Prostate gland (tissue), 2 donors: ENCODE measurements at regions not wholly inside any gene's neighbourhood (a gene's known extent, or its start where the extent isn't known, plus 50 kb on each side); places are given as distances from the start of the nearest gene placed in this dataset.

ENCODE experiments used
- CTCF ChIP-seq, 4 experiments: fragments of 200-600 bp in 2 of 4; fragments of 450-650 bp in 2 of 4; sonication (generic) in 2 of 4; IDR thresholded peaks; 1 replicate in 3 of 4; 2 replicates in 1 of 4; pipeline ENCODE4 v1.5.1; 2016 to 2019; ENCODE audit warnings: antibody characterized with exemption in 4 of 4, mild to moderate bottlenecking in 2 of 4, moderate library complexity in 2 of 4
- POLR2A ChIP-seq: fragments of 450-650 bp; IDR thresholded peaks from one replicate; pipeline ENCODE4 v1.6.1; 2016; ENCODE audit warnings: antibody characterized with exemption, mild to moderate bottlenecking
- POLR2AphosphoS5 ChIP-seq: sonication (generic); formaldehyde crosslinking; IDR thresholded peaks from one replicate; pipeline ENCODE4 v1.6.1; 2017; ENCODE audit warnings: antibody characterized with exemption

DNA sequence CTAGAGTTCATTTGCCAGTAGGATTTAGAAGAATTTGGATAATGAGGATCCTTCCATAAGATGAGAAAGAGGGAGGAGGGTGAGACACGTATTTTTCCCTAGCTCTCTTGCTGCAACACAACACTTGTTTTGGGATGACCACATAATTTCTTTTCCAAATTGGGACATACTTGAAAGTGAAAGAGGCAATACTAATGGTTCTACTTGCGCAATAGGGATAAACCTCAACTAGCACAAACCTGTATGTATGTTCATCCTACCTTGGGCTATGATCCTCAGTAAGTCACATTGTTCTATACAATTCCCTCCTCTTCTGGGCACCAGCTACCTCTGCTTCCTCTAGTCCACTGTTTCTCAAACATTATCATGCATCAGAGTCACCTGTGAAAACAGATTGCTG, 1208.8 kb upstream of the LRRTM1 start:
- TF ChIP-seq POLR2AphosphoS5 (no peak), POLR2A (no peak), CTCF (IDR thresholded peaks at IDR 0.05) (no peak)
